ENCODE measurements at regions not wholly inside any gene's neighbourhood (a gene's known extent, or its start where the extent isn't known, plus 50 kb on each side); places are given as distances from the start of the nearest gene placed in this dataset.

- TF ChIP-seq CTCF (IDR thresholded peaks at IDR 0.05) (no peak), POLR2A (IDR thresholded peaks at IDR 0.05; ENCODE audit: low read depth) (no peak), EP300 (IDR thresholded peaks at IDR 0.05) (no peak)
Measured at GRCh38 chr4:11149612-11150259, 279.0 kb downstream of the HS3ST1 start.
